SK-N-MC (cell line): ENCODE measurements at regions not wholly inside any gene's neighbourhood (a gene's known extent, or its start where the extent isn't known, plus 50 kb on each side); places are given as distances from the start of the nearest gene placed in this dataset.

Source experiments
- EZH2 ChIP-seq: fragments of 200-600 bp; sonication (generic); IDR thresholded peaks from one replicate; pipeline ENCODE4 v1.6.1; 2017; ENCODE audit warnings: antibody characterized with exemption
- FOXP2 ChIP-seq: optimal IDR thresholded peaks from 2 replicates; pipeline ENCODE3; 2011; ENCODE audit warnings: mild to moderate bottlenecking, moderate library complexity; ENCODE audit not compliant: insufficient read depth; ENCODE audit errors: extremely low read length, control extremely low read depth
- POLR2AphosphoS5 ChIP-seq: IDR thresholded peaks from 2 replicates; pipeline ENCODE4 v1.6.1; 2012; ENCODE audit warnings: mild to moderate bottlenecking, low read depth, low read length, borderline replicate concordance

DNA sequence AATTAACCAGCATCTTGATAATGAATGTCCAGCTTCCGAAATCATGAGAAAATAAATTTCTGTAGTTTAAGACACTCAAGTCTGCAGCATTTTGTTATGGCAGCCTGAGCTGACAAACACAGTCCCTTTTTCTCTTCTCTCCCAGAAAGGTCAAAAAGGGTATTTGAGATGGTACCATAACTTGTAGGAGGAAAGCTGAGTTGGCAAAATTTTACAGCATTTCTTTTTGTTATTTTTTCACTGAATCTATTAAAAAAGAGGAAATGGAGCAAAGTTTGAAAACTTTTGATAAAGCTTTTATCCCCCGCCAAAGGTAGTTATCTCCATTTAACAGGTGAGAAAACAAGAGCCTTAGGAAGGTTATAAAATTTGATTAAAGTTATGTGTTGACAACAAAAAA, 367.6 kb upstream of the TECRL start:
- TF ChIP-seq POLR2AphosphoS5 (no peak), EZH2 (no peak), FOXP2 (no peak)
